Panc1 (cell line): ENCODE measurements at regions not wholly inside any gene's neighbourhood (a gene's known extent, or its start where the extent isn't known, plus 50 kb on each side); places are given as distances from the start of the nearest gene placed in this dataset.

Source experiments
- ATAC-seq: fragments of 200-7000 bp; cut with Tn5 transposase; 2 replicates; pipeline ENCODE4 v1.9.1; 2020; ENCODE audit warnings: mild to moderate bottlenecking, moderate library complexity
- BruUV-seq: library from RNA; stranded (reverse); fragments of 400-500 nt; replicated peaks from 2 replicates; lab custom pipeline; 2021; lab: Mats Ljungman, UMichigan
- CTCF ChIA-PET: fragments of 300-600 bp; sonication (Branson Sonifier 250); formaldehyde crosslinking; loops from one replicate; lab custom pipeline; 2022; ENCODE audit warnings: antibody characterized with exemption; lab: Charles Lee
- POLR2A ChIA-PET: fragments of 300-600 bp; sonication (Branson Sonifier 250); formaldehyde crosslinking; loops from one replicate; lab custom pipeline; 2022; ENCODE audit warnings: antibody characterized with exemption; lab: Charles Lee
- DNase-seq: peaks from one replicate; pipeline ENCODE4 v3.0.0-alpha.2; 2010; ENCODE audit warnings: low read depth, low spot score
- H3K27ac ChIP-seq: 2 replicates; pipeline ENCODE4 v1.5.1; 2011; ENCODE audit warnings: mild to moderate bottlenecking, low read length, inconsistent platforms
- H3K27me3 ChIP-seq: fragments of 200-500 bp; sonication (Bioruptor generic); 2 replicates; pipeline ENCODE4 v1.6.0; 2014; ENCODE audit warnings: low read length, inconsistent platforms; ENCODE audit not compliant: control insufficient read depth, insufficient read depth
- H3K36me3 ChIP-seq: fragments of 200-500 bp; sonication (Bioruptor generic); 2 replicates; pipeline ENCODE4 v1.5.1; 2014; ENCODE audit warnings: inconsistent platforms, mild to moderate bottlenecking, low read length, moderate library complexity; ENCODE audit not compliant: control insufficient read depth, insufficient read depth
- H3K4me1 ChIP-seq: 2 replicates; pipeline ENCODE4 v1.5.1; 2011; ENCODE audit warnings: inconsistent platforms, mild to moderate bottlenecking, low read length, moderate library complexity; ENCODE audit not compliant: control insufficient read depth, insufficient read depth
- H3K4me3 ChIP-seq, 2 experiments: 2 replicates each; pipeline ENCODE4 v1.5.1; 2011 to 2012; ENCODE audit warnings: low read depth in 2 of 2, low read length in 2 of 2, mild to moderate bottlenecking in 2 of 2, inconsistent platforms in 1 of 2, moderate library complexity in 1 of 2
- H3K9me3 ChIP-seq: fragments of 200-500 bp; sonication (Bioruptor generic); 2 replicates; pipeline ENCODE4 v1.5.1; 2014; ENCODE audit warnings: low read depth, mild to moderate bottlenecking, inconsistent platforms, low read length, moderate library complexity; ENCODE audit not compliant: control insufficient read depth, insufficient read depth
- POLR2AphosphoS5 ChIP-seq: IDR thresholded peaks from 2 replicates; pipeline ENCODE4 v1.6.1; 2012; ENCODE audit warnings: mild to moderate bottlenecking, low read depth, low read length, moderate library complexity
- SIN3A ChIP-seq: IDR thresholded peaks from 2 replicates; pipeline ENCODE4 v1.6.1; 2012; ENCODE audit warnings: low read depth, mild to moderate bottlenecking, low read length, moderate library complexity, borderline replicate concordance; ENCODE audit not compliant: insufficient read depth
- TCF7L2 ChIP-seq: IDR thresholded peaks from 2 replicates; pipeline ENCODE4 v1.6.1; 2011; ENCODE audit warnings: mild to moderate bottlenecking, low read depth, low read length, inconsistent platforms
- in situ Hi-C: cut with HindIII; loops from 2 replicates; pipeline ENCODE4 v1.10.0; 2016; ENCODE audit warnings: low sequenced_read_pairs, low pct_unique_long_range_greater_than_20kb
- intact Hi-C: fragments of 100-400 bp; cut with micrococcal nuclease; formaldehyde crosslinking; loops from one replicate; pipeline ENCODE4 v1.10.0; 2022; ENCODE audit not compliant: unreplicated experiment
- TF ChIP-seq, protein P1 (sequence below), 2 experiments: IDR thresholded peaks; 2 replicates each; pipeline ENCODE4 v1.6.1; 2011 to 2012; ENCODE audit warnings: low read depth in 2 of 2, control low read depth in 1 of 2, low read length in 1 of 2, mild to moderate bottlenecking in 1 of 2, moderate library complexity in 1 of 2; ENCODE audit not compliant: insufficient read depth in 1 of 2
- TF ChIP-seq, protein P2 (sequence below): fragments of 450-650 bp; IDR thresholded peaks from 2 replicates; pipeline ENCODE4 v1.5.1; 2017; ENCODE audit warnings: mild to moderate bottlenecking

DNA sequence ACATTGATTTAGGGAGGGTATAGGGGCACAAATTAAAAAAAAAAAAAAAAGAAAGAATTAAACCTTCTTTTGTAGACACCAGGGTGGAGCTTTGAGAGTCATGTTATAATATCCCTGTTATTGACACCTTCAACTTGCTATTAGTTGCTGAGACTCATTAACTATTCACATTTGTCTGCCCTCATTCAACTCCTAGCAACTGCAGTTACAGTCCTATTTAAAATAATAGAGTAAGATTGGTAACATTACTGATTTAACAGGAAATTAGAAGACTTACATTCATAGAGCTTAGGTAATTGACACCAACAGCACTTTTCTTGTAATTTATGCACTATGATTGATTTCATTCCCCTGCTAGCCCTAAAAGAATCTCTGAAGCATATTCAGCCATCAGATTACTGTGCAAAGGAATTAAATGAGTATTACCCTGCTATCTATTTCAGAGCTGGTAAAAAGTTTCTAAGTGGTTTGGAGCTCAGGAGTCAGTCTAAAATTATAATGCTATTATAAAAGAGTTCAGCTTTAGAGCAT lies 148.8 kb upstream of the TBL1XR1 start:
- intact Hi-C loops, result no loop called here
- peaks cover 38% of the 10 kb centered on the region for H3K4me1 ChIP-seq
- ChIA-PET CTCF (no interaction called here), POLR2A (interaction anchor here (0.5 kb wide), 1 partner anchor 90 kb away, joined by 8 read pairs; no protein-coding TSS in a partner anchor)
- DNase-seq, result no peak
- H3K9me3 ChIP-seq, result peaks cover 2% of the 10 kb centered on the region; the same call in 1 of the 2 replicates
- H3K27me3 ChIP-seq, result no peaks in the 10 kb centered on the region
- H3K27ac ChIP-seq, result peak overlapping the region; percentile 100
- no peak; the same call in 1 of the 2 replicates for ATAC-seq
- H3K4me3 ChIP-seq, result no peak overlapping the region
- no peak for TF ChIP-seq POLR2AphosphoS5
- TF ChIP-seq TCF7L2, result no peak
- TF ChIP-seq, protein P1, sequence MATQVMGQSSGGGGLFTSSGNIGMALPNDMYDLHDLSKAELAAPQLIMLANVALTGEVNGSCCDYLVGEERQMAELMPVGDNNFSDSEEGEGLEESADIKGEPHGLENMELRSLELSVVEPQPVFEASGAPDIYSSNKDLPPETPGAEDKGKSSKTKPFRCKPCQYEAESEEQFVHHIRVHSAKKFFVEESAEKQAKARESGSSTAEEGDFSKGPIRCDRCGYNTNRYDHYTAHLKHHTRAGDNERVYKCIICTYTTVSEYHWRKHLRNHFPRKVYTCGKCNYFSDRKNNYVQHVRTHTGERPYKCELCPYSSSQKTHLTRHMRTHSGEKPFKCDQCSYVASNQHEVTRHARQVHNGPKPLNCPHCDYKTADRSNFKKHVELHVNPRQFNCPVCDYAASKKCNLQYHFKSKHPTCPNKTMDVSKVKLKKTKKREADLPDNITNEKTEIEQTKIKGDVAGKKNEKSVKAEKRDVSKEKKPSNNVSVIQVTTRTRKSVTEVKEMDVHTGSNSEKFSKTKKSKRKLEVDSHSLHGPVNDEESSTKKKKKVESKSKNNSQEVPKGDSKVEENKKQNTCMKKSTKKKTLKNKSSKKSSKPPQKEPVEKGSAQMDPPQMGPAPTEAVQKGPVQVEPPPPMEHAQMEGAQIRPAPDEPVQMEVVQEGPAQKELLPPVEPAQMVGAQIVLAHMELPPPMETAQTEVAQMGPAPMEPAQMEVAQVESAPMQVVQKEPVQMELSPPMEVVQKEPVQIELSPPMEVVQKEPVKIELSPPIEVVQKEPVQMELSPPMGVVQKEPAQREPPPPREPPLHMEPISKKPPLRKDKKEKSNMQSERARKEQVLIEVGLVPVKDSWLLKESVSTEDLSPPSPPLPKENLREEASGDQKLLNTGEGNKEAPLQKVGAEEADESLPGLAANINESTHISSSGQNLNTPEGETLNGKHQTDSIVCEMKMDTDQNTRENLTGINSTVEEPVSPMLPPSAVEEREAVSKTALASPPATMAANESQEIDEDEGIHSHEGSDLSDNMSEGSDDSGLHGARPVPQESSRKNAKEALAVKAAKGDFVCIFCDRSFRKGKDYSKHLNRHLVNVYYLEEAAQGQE (IDR thresholded peaks at IDR 0.05; ENCODE audit: insufficient read depth in 1 of 2, low read depth in 2 of 2, low read length in 1 of 2), result no peak
- TF ChIP-seq SIN3A, result no peak
- TF ChIP-seq, protein P2, sequence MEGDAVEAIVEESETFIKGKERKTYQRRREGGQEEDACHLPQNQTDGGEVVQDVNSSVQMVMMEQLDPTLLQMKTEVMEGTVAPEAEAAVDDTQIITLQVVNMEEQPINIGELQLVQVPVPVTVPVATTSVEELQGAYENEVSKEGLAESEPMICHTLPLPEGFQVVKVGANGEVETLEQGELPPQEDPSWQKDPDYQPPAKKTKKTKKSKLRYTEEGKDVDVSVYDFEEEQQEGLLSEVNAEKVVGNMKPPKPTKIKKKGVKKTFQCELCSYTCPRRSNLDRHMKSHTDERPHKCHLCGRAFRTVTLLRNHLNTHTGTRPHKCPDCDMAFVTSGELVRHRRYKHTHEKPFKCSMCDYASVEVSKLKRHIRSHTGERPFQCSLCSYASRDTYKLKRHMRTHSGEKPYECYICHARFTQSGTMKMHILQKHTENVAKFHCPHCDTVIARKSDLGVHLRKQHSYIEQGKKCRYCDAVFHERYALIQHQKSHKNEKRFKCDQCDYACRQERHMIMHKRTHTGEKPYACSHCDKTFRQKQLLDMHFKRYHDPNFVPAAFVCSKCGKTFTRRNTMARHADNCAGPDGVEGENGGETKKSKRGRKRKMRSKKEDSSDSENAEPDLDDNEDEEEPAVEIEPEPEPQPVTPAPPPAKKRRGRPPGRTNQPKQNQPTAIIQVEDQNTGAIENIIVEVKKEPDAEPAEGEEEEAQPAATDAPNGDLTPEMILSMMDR, result no peak
- H3K36me3 ChIP-seq, result no peaks in the 10 kb centered on the region
- BruUV-seq, result no TSS peak
- in situ Hi-C loops, result no loop called here

DNA sequence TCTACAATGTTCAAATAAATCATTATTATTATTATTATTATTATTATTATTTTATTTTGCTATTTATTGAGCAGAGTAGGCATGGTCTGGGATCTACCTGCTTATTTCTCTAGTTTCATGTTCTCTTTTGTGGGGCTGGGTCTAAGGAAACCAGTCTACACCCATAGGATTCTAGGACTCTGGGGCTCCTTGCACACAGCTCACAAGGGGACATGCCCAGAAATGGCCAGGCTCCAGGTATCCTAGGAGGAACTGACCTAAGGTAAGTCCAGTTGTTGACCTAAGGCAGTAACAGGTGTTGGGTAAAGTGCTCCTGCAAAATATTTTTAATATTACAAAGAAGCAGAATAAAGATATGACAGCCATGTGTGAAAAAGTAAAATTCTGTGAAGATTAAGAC lies 149.6 kb upstream of the TBL1XR1 start:
- DNase-seq (no peak), ATAC-seq (no peak)
- ChIA-PET CTCF (no interaction called here), POLR2A (no interaction called here)
- H3K27me3 ChIP-seq, result no peaks in the 10 kb centered on the region
- H3K4me3 ChIP-seq, result no peak overlapping the region
- TF ChIP-seq, protein P2, result no peak
- TF ChIP-seq, protein P1 (IDR thresholded peaks at IDR 0.05; ENCODE audit: insufficient read depth in 1 of 2, low read depth in 2 of 2, low read length in 1 of 2), result no peak
- TF ChIP-seq TCF7L2, result no peak
- TF ChIP-seq SIN3A, result no peak
- TF ChIP-seq POLR2AphosphoS5, result no peak
- intact Hi-C loops (no loop called here), in situ Hi-C loops (no loop called here)
- H3K36me3 ChIP-seq, result no peaks in the 10 kb centered on the region
- peaks cover 2% of the 10 kb centered on the region; the same call in 1 of the 2 replicates for H3K9me3 ChIP-seq
- BruUV-seq, result no TSS peak
- H3K4me1 ChIP-seq, result peaks cover 38% of the 10 kb centered on the region
- H3K27ac ChIP-seq, result peak overlapping the region; percentile 100
